OCI-LY1 (cell line): ENCODE measurements at regions not wholly inside any gene's neighbourhood (a gene's known extent, or its start where the extent isn't known, plus 50 kb on each side); places are given as distances from the start of the nearest gene placed in this dataset.

ENCODE experiments used
- CTCF ChIP-seq: fragments of 200-600 bp; sonication (generic), shearing (Covaris generic); IDR thresholded peaks from 2 replicates; pipeline ENCODE4 v1.5.1; 2017; ENCODE audit warnings: mild to moderate bottlenecking, antibody characterized with exemption, low read length, moderate library complexity, mixed read lengths
- EZH2 ChIP-seq: fragments of 200-600 bp; sonication (generic), shearing (Covaris generic); IDR thresholded peaks from 2 replicates; pipeline ENCODE4 v1.8.0; 2017; ENCODE audit warnings: borderline replicate concordance, mixed run types, mild to moderate bottlenecking, antibody characterized with exemption, low read length, moderate library complexity, mixed read lengths

- TF ChIP-seq CTCF: no peak
- no peak for TF ChIP-seq EZH2
Measured at GRCh38 chr22:48100685-48101417, 1338.4 kb downstream of the TBC1D22A start.
